Fibroblast of mammary gland (primary cell): ENCODE measurements at regions not wholly inside any gene's neighbourhood (a gene's known extent, or its start where the extent isn't known, plus 50 kb on each side); places are given as distances from the start of the nearest gene placed in this dataset.
"Not testable (repeated sequence)": the region's sequence is repeated elsewhere in the genome, so short reads cannot be mapped to it uniquely, and the experiment has no call there.

Experiments used
- DNase-seq: peaks from one replicate; pipeline ENCODE4 v3.0.0-alpha.2; 2010; ENCODE audit warnings: low read depth
- H3K4me3 ChIP-seq: 2 replicates; pipeline ENCODE4 v1.5.1; 2011; ENCODE audit warnings: low read depth, mild to moderate bottlenecking, low read length, moderate library complexity; ENCODE audit not compliant: control insufficient read depth
- TF ChIP-seq, protein P1 (sequence below): conservative IDR thresholded peaks from 2 replicates; pipeline ENCODE4 v1.5.1; 2011; ENCODE audit warnings: low read depth, low read length, inconsistent platforms; ENCODE audit not compliant: control insufficient read depth, insufficient read depth

DNA sequence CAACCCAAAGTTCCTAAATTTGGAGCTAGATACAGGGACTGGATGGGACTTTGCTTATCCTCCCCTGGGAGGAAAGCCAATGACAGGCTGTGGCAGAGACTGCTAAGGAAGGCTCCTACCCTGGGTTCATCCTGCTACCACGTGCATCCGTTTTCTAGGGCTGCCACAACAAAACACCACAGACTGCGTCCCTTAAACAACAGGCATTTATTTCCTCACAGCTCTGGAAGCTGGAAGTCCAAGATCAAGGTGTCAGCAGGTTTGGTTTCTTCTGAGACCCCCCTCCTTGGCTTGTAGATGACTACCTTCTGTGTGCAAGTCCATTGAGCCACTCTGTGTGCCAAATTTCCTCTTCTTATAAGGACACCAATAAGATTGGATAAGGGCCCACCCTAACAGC, 263.9 kb downstream of the FAM43A start:
- DNase-seq: no peak
- H3K4me3 ChIP-seq: no peak overlapping the region
- TF ChIP-seq, protein P1, sequence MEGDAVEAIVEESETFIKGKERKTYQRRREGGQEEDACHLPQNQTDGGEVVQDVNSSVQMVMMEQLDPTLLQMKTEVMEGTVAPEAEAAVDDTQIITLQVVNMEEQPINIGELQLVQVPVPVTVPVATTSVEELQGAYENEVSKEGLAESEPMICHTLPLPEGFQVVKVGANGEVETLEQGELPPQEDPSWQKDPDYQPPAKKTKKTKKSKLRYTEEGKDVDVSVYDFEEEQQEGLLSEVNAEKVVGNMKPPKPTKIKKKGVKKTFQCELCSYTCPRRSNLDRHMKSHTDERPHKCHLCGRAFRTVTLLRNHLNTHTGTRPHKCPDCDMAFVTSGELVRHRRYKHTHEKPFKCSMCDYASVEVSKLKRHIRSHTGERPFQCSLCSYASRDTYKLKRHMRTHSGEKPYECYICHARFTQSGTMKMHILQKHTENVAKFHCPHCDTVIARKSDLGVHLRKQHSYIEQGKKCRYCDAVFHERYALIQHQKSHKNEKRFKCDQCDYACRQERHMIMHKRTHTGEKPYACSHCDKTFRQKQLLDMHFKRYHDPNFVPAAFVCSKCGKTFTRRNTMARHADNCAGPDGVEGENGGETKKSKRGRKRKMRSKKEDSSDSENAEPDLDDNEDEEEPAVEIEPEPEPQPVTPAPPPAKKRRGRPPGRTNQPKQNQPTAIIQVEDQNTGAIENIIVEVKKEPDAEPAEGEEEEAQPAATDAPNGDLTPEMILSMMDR: no peak

DNA sequence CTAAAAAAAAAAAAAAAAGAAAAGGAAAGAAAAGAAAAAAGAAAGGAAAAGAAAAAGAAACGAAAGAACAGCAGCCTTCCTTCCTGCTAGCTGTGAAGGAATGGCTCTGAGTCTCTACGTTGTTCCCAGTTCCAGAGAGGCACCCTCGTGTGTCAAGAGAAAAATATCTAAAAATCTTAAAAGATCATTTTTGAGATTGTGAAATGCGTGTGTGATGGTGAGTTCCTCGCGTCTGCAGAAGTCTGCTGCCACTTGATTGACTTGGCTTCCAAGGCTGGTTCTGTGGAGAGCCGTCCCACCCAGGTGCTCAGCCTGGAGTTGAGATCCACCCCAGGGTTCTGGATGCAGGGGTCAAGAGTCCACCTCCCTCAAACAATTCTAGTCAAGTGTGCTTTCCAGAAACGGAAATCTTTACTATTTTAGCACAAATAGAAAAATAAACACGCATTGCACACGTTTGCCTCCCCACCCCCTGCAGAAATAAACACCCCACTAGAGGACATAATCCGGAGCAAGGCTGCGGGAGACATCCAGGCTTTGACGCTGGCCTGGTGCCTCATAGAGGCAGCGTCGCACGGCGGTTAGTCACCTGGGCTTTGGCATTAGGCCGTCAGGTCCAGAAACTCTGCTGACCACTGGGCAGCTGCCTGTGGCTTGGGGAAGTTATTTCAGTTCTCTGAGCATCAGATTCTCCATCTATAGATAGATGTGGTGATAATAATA, 265.4 kb downstream of the FAM43A start:
- TF ChIP-seq, protein P1: no peak

DNA sequence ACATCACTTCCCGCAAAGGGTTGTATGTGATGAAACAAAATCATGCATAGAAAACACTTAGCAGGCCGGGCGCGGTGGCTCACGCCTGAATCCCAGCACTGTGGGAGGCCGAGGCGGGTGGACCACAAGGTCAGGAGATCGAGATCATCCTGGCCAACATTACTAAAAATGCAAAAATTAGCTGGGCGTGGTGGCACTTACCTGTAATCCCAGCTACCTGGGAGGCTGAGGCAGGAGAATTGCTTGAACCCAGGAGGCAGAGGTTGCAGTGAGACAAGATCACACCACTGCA, 265.9 kb downstream of the FAM43A start:
- DNase-seq, H3K4me3 ChIP-seq: not testable (repeated sequence)

More for the DNA sequence above, 265.4 kb downstream of the FAM43A start:
- no peak overlapping the region for H3K4me3 ChIP-seq
- DNase-seq: no peak

DNA sequence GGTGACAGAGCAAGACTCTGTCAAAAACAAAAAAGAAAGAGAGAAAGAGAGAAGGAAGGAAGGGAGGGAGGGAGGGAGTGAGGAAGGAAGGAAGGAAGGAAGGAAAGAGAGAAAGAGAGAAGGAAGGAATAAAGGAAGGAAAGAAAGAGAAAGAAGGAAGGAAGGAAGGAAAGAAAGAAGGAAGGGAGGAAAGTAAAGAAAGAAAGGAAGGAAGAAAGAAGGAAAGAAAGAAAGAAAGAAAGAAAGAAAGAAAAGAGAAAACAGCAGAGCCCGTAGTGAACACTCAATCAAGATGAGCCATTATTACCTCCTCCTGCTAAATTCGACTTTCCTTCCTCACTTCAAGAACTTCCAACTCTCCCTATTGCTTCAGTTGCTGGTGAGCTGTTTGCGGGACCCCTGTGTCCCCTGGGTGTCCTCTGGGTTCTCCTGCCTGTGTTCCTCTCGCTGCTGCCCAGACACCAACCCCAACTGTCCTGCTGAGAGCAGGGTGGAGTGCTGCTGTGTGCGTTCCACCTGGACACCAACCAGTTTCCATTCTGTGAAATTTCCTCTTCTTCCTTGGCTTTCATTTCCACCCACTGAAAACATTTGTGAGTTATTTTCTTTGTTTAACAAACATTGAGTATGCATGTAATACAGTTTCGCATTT, 266.4 kb downstream of the FAM43A start:
- DNase-seq: no peak
- TF ChIP-seq, protein P1: no peak
- no peak overlapping the region for H3K4me3 ChIP-seq

DNA sequence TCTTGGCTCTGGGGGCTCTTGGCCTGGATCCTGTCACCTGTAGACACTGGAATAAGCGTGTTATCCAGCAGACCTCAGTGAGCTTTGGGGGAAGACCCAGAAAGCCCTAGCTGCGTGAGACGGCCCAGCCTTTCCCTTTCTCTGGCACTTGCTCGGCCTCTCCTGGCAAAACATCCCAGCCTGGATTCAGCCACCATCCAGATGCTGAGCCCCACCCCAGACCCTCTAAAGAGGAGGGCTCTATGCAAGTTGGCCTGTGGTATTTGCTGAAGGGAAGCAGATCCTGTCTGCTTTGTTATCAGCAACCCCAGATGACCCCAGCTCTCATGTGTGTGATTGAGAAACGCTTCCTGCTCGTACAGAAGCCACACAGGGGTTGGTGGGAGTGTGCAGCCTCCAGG, 267.2 kb downstream of the FAM43A start:
- no peak for DNase-seq
- H3K4me3 ChIP-seq: no peak overlapping the region
- TF ChIP-seq, protein P1: no peak

DNA sequence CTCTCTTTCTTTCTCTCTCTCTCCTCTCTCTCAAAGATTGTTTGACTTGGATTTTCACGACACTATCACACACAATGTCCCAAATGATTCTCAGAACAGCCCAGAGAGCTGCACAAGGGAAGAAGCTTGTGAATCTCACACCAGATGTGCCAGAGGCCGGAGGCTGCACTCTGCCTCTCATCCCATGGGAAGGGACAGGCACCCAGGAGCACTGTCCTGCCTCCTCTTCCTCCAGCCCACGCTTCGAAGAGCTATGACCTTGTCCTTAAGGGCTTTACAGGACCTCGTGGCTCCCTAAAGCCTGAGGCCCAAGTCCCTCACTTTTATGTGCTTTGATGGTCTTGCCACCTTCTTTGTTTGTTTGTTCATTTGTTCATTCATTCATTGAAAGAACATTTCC, 267.6 kb downstream of the FAM43A start:
- TF ChIP-seq, protein P1: no peak
- DNase-seq: no peak

DNA sequence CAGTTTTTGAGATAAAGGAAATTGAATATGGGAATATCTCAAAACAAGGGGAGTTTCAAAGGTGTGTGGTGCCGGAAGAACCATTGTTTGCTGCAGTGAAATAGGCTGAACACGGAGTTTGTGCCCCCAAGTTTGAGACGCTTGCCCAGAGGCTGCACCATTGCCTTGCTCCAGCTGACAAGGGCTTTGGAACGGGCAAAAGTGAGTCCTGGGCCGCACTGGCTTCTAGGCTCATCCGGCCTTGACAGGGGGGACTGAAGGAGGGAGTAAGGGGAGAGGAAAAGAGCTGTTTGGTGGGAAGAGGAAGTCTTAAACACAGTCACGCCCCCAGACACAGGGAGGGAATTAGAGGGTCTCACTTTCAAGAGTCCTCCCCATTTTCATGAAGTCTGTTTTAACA, 269.9 kb downstream of the FAM43A start:
- no peak overlapping the region for H3K4me3 ChIP-seq
- TF ChIP-seq, protein P1: no peak

More for the DNA sequence above, 267.6 kb downstream of the FAM43A start:
- H3K4me3 ChIP-seq: no peak overlapping the region

More for the DNA sequence above, 269.9 kb downstream of the FAM43A start:
- DNase-seq: no peak
